H1 (cell line): ENCODE measurements at regions not wholly inside any gene's neighbourhood (a gene's known extent, or its start where the extent isn't known, plus 50 kb on each side); places are given as distances from the start of the nearest gene placed in this dataset.

Experiments
- CTCF ChIA-PET: fragments of 300-600 bp; sonication (Branson Sonifier 250); formaldehyde crosslinking; loops from one replicate; lab custom pipeline; 2021; ENCODE audit not compliant: partially characterized antibody; lab: Charles Lee
- POLR2A ChIA-PET: fragments of 300-600 bp; sonication (Branson Sonifier 250); formaldehyde crosslinking; loops from one replicate; lab custom pipeline; 2021; ENCODE audit warnings: inconsistent platforms; ENCODE audit not compliant: partially characterized antibody; lab: Charles Lee
- DNase-seq, 2 experiments: peaks; one replicate each; pipeline versions ENCODE4 v3.0.0 to v3.0.0-alpha.2; 2010 to 2022; ENCODE audit warnings: low spot score in 2 of 2, low read depth in 1 of 2, mixed read lengths in 1 of 2
- FAIRE-seq: peaks from 2 replicates; lab custom pipeline; 2011; peaks lifted over from hg19 to GRCh38; lab: Jason Lieb, UNC
- H2AFZ ChIP-seq: 2 replicates; pipeline ENCODE4 v1.8.1; 2012; ENCODE audit warnings: low read length, inconsistent platforms
- H2AK5ac ChIP-seq: 2 replicates; pipeline ENCODE4 v1.6.1; 2013; ENCODE audit warnings: low read depth, low read length
- H2BK120ac ChIP-seq: replicated peaks from 2 replicates; pipeline ENCODE3; 2013; ENCODE audit warnings: low read depth, low read length, inconsistent platforms
- H2BK12ac ChIP-seq: 2 replicates; pipeline ENCODE4 v1.6.1; 2013; ENCODE audit warnings: low read depth, low read length
- H2BK15ac ChIP-seq: 2 replicates; pipeline ENCODE4 v1.6.1; 2013; ENCODE audit warnings: low read length
- H2BK20ac ChIP-seq: 2 replicates; pipeline ENCODE4 v1.6.1; 2013; ENCODE audit warnings: low read length
- H2BK5ac ChIP-seq: 2 replicates; pipeline ENCODE4 v1.6.1; 2013; ENCODE audit warnings: low read depth, low read length
- H3K14ac ChIP-seq: 2 replicates; pipeline ENCODE4 v1.6.1; 2013; ENCODE audit warnings: inconsistent platforms; ENCODE audit not compliant: insufficient read length
- H3K18ac ChIP-seq: 2 replicates; pipeline ENCODE4 v1.6.1; 2013; ENCODE audit warnings: low read length; ENCODE audit errors: extremely low read depth
- H3K23ac ChIP-seq: 2 replicates; pipeline ENCODE4 v1.6.1; 2013; ENCODE audit warnings: inconsistent platforms; ENCODE audit not compliant: insufficient read length
- H3K23me2 ChIP-seq: 2 replicates; pipeline ENCODE4 v1.6.1; 2013; ENCODE audit warnings: low read depth, low read length
- H3K27ac ChIP-seq: 2 replicates; pipeline ENCODE4 v1.6.1; 2011; ENCODE audit warnings: low read depth, low read length, inconsistent platforms
- H3K27me3 ChIP-seq, 4 experiments: replicated peaks in 1 of 4; 1 replicate in 1 of 4; 2 replicates in 3 of 4; pipeline versions ENCODE4 v1.6.1 to v1.8.1; 2011 to 2013; ENCODE audit warnings: low read length in 3 of 4, mild to moderate bottlenecking in 3 of 4, inconsistent platforms in 2 of 4, mixed read lengths in 2 of 4, moderate library complexity in 1 of 4; ENCODE audit not compliant: control insufficient read depth in 3 of 4, insufficient read depth in 3 of 4; ENCODE audit errors: extremely low read depth in 1 of 4
- H3K36me3 ChIP-seq, 4 experiments: 2 replicates each; pipeline versions ENCODE4 v1.6.1 to v1.8.1; 2011 to 2013; ENCODE audit warnings: mild to moderate bottlenecking in 4 of 4, low read length in 3 of 4, moderate library complexity in 2 of 4, control low read depth in 1 of 4, inconsistent platforms in 1 of 4; ENCODE audit not compliant: insufficient read depth in 4 of 4, control insufficient read depth in 2 of 4
- H3K4ac ChIP-seq: replicated peaks from 2 replicates; pipeline ENCODE3; 2013; ENCODE audit warnings: low read length, low read depth, mixed read lengths, inconsistent platforms; ENCODE audit not compliant: insufficient read length
- H3K4me1 ChIP-seq, 4 experiments: replicated peaks in 1 of 4; 1 replicate in 1 of 4; 2 replicates in 3 of 4; pipeline versions ENCODE4 v1.6.1 to v1.8.1; 2011 to 2013; ENCODE audit warnings: low read length in 3 of 4, inconsistent platforms in 2 of 4, mixed read lengths in 1 of 4; ENCODE audit not compliant: insufficient read depth in 4 of 4, control insufficient read depth in 3 of 4
- H3K4me2 ChIP-seq, 2 experiments: 2 replicates each; pipeline versions ENCODE4 v1.6.1 to v1.8.1; 2011 to 2013; ENCODE audit warnings: low read depth in 2 of 2, low read length in 2 of 2, control low read depth in 1 of 2, inconsistent platforms in 1 of 2, mild to moderate bottlenecking in 1 of 2; ENCODE audit not compliant: insufficient read depth in 1 of 2
- H3K4me3 ChIP-seq, 4 experiments: fragments of 200-600, 300-600 bp in 1 of 4; sonication (generic), shearing (Covaris generic), sonication (Bioruptor Twin) in 1 of 4; 2 replicates each; pipeline versions ENCODE4 v1.5.1 to v1.8.1; 2011 to 2016; ENCODE audit warnings: low read length in 4 of 4, low read depth in 3 of 4, control low read depth in 2 of 4, inconsistent platforms in 2 of 4, mild to moderate bottlenecking in 2 of 4, mixed read lengths in 1 of 4, moderate library complexity in 1 of 4; ENCODE audit not compliant: insufficient read depth in 2 of 4; ENCODE audit errors: extremely low read depth in 1 of 4
- H3K56ac ChIP-seq: replicated peaks from 2 replicates; pipeline ENCODE3; 2013; ENCODE audit warnings: low read depth, mild to moderate bottlenecking, mixed read lengths, low read length, inconsistent platforms; ENCODE audit not compliant: insufficient read length
- H3K79me1 ChIP-seq: 2 replicates; pipeline ENCODE4 v1.6.1; 2013; ENCODE audit warnings: low read depth, low read length, control low read depth
- H3K79me2 ChIP-seq, 2 experiments: 2 replicates each; pipeline versions ENCODE4 v1.6.1 to v1.8.1; 2012 to 2013; ENCODE audit warnings: low read length in 2 of 2, mild to moderate bottlenecking in 2 of 2, inconsistent platforms in 1 of 2; ENCODE audit not compliant: insufficient read depth in 2 of 2, control insufficient read depth in 1 of 2
- H3K9ac ChIP-seq, 4 experiments: replicated peaks in 1 of 4; 1 replicate in 1 of 4; 2 replicates in 3 of 4; pipeline versions ENCODE4 v1.6.1 to v1.8.1; 2011 to 2013; ENCODE audit warnings: low read depth in 3 of 4, low read length in 3 of 4, control low read depth in 2 of 4, mild to moderate bottlenecking in 2 of 4, moderate library complexity in 2 of 4, inconsistent platforms in 1 of 4; ENCODE audit errors: extremely low read depth in 1 of 4
- H3K9me3 ChIP-seq, 2 experiments: 2 replicates each; pipeline versions ENCODE4 v1.6.1 to v1.8.1; 2012 to 2013; ENCODE audit warnings: mild to moderate bottlenecking in 2 of 2, moderate library complexity in 2 of 2, control low read depth in 1 of 2, inconsistent platforms in 1 of 2, low read depth in 1 of 2, low read length in 1 of 2, mixed read lengths in 1 of 2; ENCODE audit not compliant: insufficient read depth in 2 of 2
- H4K20me1 ChIP-seq, 2 experiments: replicated peaks in 1 of 2; 2 replicates each; pipeline versions ENCODE3 to v1.8.1; 2011 to 2013; ENCODE audit warnings: inconsistent platforms in 2 of 2, low read length in 2 of 2, mild to moderate bottlenecking in 1 of 2; ENCODE audit not compliant: insufficient read depth in 2 of 2, control insufficient read depth in 1 of 2
- H4K5ac ChIP-seq: 2 replicates; pipeline ENCODE4 v1.6.1; 2013; ENCODE audit warnings: low read length, low read depth, mixed read lengths, inconsistent platforms; ENCODE audit not compliant: insufficient read length
- H4K8ac ChIP-seq: 2 replicates; pipeline ENCODE4 v1.8.0; 2013; ENCODE audit warnings: mild to moderate bottlenecking, moderate library complexity, low read length, inconsistent platforms; ENCODE audit not compliant: insufficient read depth; ENCODE audit errors: extremely low read depth
- H4K91ac ChIP-seq: replicated peaks from 2 replicates; pipeline ENCODE3; 2013; ENCODE audit warnings: low read length, mixed read lengths, inconsistent platforms; ENCODE audit not compliant: insufficient read length
- ASH2L ChIP-seq: fragments of 200-600, 300-600 bp; sonication (generic); IDR thresholded peaks from one replicate; pipeline ENCODE4 v1.7.1; 2017; ENCODE audit warnings: low read length
- BRCA1 ChIP-seq: IDR thresholded peaks from 2 replicates; pipeline ENCODE4 v1.6.1; 2012; ENCODE audit warnings: low read depth, low read length, improper control_type of control experiment
- FOSL1 ChIP-seq: IDR thresholded peaks from 2 replicates; pipeline ENCODE4 v1.6.1; 2011; ENCODE audit warnings: mild to moderate bottlenecking, low read depth, low read length, moderate library complexity; ENCODE audit not compliant: insufficient read depth
- JUN ChIP-seq: IDR thresholded peaks from 2 replicates; pipeline ENCODE4 v1.6.1; 2011; ENCODE audit warnings: low read depth, mild to moderate bottlenecking, improper control_type of control experiment, low read length
- PHF8 ChIP-seq: fragments of 200-600 bp; sonication (generic); conservative IDR thresholded peaks from 2 replicates; pipeline ENCODE4 v1.7.1; 2012; ENCODE audit warnings: low read depth, mild to moderate bottlenecking, inconsistent platforms, low read length, moderate library complexity
- RFX5 ChIP-seq: IDR thresholded peaks from 2 replicates; pipeline ENCODE4 v1.6.1; 2011; ENCODE audit warnings: low read depth, low read length, improper control_type of control experiment, borderline replicate concordance
- RXRA ChIP-seq: IDR thresholded peaks from 2 replicates; pipeline ENCODE4 v1.6.1; 2011; ENCODE audit warnings: low read depth, mild to moderate bottlenecking, low read length, moderate library complexity; ENCODE audit not compliant: insufficient read depth
- SIN3A ChIP-seq, 2 experiments: IDR thresholded peaks in 1 of 2; conservative IDR thresholded peaks in 1 of 2; 2 replicates each; pipeline ENCODE4 v1.6.1; 2011 to 2012; ENCODE audit warnings: low read length in 2 of 2, improper control_type of control experiment in 1 of 2, low read depth in 1 of 2, mild to moderate bottlenecking in 1 of 2
- SP1 ChIP-seq: IDR thresholded peaks from 2 replicates; pipeline ENCODE4 v1.6.1; 2011; ENCODE audit warnings: low read depth, low read length
- TAF1 ChIP-seq: IDR thresholded peaks from 2 replicates; pipeline ENCODE4 v1.6.1; 2011; ENCODE audit warnings: mild to moderate bottlenecking, low read depth, low read length
- ZNF274 ChIP-seq: IDR thresholded peaks from 2 replicates; pipeline ENCODE4 v1.7.0; 2012; ENCODE audit warnings: low read length, borderline replicate concordance; ENCODE audit errors: extremely low read depth
- WGBS, 2 experiments: shearing (Covaris generic) in 1 of 2; methylation state at CpG; one replicate each; pipeline versions ENCODE4 v1.1.6 to v1.1.7; 2013 to 2015; ENCODE audit warnings: low lambda C conversion rate in 2 of 2, mixed read lengths in 2 of 2, inconsistent platforms in 1 of 2, low coverage in 1 of 2, missing lambda C conversion rate in 1 of 2; ENCODE audit not compliant: insufficient replicate concordance in 2 of 2, insufficient coverage in 1 of 2, insufficient read length in 1 of 2; ENCODE audit errors: extremely low coverage in 1 of 2, missing lambda C conversion rate in 1 of 2; 5-methylcytosine and 5-hydroxymethylcytosine counted together
- TF ChIP-seq, protein P1 (sequence below), 3 experiments: IDR thresholded peaks; 1 replicate in 2 of 3; 2 replicates in 1 of 3; pipeline versions ENCODE4 v1.5.1 to v1.6.1; 2011; ENCODE audit warnings: low read length in 3 of 3, mild to moderate bottlenecking in 3 of 3, inconsistent platforms in 2 of 3, low read depth in 1 of 3, moderate library complexity in 1 of 3; ENCODE audit not compliant: insufficient read depth in 1 of 3; ENCODE audit errors: control extremely low read depth in 1 of 3

DNA sequence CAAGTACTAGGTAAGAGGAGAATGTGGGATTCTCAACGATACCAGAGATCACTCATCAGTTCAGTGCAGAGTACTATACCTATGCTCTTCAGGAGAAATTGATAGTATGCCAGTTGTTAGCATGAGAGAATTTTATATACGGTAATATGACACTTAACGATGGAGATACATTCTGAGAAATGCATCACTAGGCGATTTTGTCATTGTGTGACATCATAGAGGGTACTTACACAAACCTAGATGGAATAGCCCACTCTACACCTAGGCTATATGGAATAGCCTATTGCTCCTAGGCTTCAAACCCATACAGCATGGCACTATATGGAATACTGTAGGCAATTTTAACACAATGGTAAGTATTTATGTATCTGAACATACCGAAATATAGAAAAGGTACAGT is 140.2 kb downstream of the SLIT2 start:
- Histone ChIP-seq H3K9me3 (no peaks in the 10 kb centered on the region), H3K14ac (no peak overlapping the region), H2BK15ac (no peak overlapping the region), H2AK5ac (no peak overlapping the region), H3K4me1 (no peaks in the 10 kb centered on the region), H3K27me3 (no peaks in the 10 kb centered on the region), H4K20me1 (no peaks in the 10 kb centered on the region), H4K5ac (no peak overlapping the region), H2BK12ac (no peak overlapping the region), H4K8ac (no peak overlapping the region), H3K79me2 (no peaks in the 10 kb centered on the region), H3K4me3 (no peak overlapping the region), H2BK5ac (no peak overlapping the region), H3K4ac (no peak overlapping the region), H3K79me1 (no peaks in the 10 kb centered on the region), H2AFZ (no peak overlapping the region), H3K18ac (no peak overlapping the region), H4K91ac (no peak overlapping the region), H2BK20ac (no peak overlapping the region), H3K9ac (no peak overlapping the region), H3K56ac (no peak overlapping the region), H2BK120ac (no peak overlapping the region), H3K36me3 (no peaks in the 10 kb centered on the region), H3K27ac (no peak overlapping the region), H3K23me2 (no peaks in the 10 kb centered on the region), H3K4me2 (no peak overlapping the region), H3K23ac (no peak overlapping the region)
- TF ChIP-seq RFX5 (no peak), RXRA (no peak), SIN3A (conservative IDR thresholded peaks at IDR 0.05 in 1 of 2, IDR thresholded peaks at IDR 0.05 in 1 of 2; ENCODE audit: low read depth in 1 of 2, low read length in 2 of 2) (no peak), TAF1 (no peak), BRCA1 (no peak), ASH2L (no peak), ZNF274 (no peak), JUN (no peak), FOSL1 (no peak), SP1 (no peak), PHF8 (no peak)
- TF ChIP-seq, protein P1, sequence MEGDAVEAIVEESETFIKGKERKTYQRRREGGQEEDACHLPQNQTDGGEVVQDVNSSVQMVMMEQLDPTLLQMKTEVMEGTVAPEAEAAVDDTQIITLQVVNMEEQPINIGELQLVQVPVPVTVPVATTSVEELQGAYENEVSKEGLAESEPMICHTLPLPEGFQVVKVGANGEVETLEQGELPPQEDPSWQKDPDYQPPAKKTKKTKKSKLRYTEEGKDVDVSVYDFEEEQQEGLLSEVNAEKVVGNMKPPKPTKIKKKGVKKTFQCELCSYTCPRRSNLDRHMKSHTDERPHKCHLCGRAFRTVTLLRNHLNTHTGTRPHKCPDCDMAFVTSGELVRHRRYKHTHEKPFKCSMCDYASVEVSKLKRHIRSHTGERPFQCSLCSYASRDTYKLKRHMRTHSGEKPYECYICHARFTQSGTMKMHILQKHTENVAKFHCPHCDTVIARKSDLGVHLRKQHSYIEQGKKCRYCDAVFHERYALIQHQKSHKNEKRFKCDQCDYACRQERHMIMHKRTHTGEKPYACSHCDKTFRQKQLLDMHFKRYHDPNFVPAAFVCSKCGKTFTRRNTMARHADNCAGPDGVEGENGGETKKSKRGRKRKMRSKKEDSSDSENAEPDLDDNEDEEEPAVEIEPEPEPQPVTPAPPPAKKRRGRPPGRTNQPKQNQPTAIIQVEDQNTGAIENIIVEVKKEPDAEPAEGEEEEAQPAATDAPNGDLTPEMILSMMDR (IDR thresholded peaks at IDR 0.05; ENCODE audit: control extremely low read depth in 1 of 3, insufficient read depth in 1 of 3, low read depth in 1 of 3, low read length in 3 of 3): no peak
- CTCF ChIA-PET: no interaction called here
- DNase-seq: no peak
- FAIRE-seq: no peak
- WGBS, 2 experiments: 90% methylated on average over 5 of the region's 5 CpGs; no CpG with 5 or more reads in 1 of the 2 experiments
- POLR2A ChIA-PET: no interaction called here
